Panc1 (cell line): ENCODE measurements at regions not wholly inside any gene's neighbourhood (a gene's known extent, or its start where the extent isn't known, plus 50 kb on each side); places are given as distances from the start of the nearest gene placed in this dataset.

ENCODE experiments used
- ATAC-seq: fragments of 200-7000 bp; cut with Tn5 transposase; 2 replicates; pipeline ENCODE4 v1.9.1; 2020; ENCODE audit warnings: mild to moderate bottlenecking, moderate library complexity
- BruUV-seq: library from RNA; stranded (reverse); fragments of 400-500 nt; replicated peaks from 2 replicates; lab custom pipeline; 2021; lab: Mats Ljungman, UMichigan
- CTCF ChIA-PET: fragments of 300-600 bp; sonication (Branson Sonifier 250); formaldehyde crosslinking; loops from one replicate; lab custom pipeline; 2022; ENCODE audit warnings: antibody characterized with exemption; lab: Charles Lee
- POLR2A ChIA-PET: fragments of 300-600 bp; sonication (Branson Sonifier 250); formaldehyde crosslinking; loops from one replicate; lab custom pipeline; 2022; ENCODE audit warnings: antibody characterized with exemption; lab: Charles Lee
- DNase-seq: peaks from one replicate; pipeline ENCODE4 v3.0.0-alpha.2; 2010; ENCODE audit warnings: low read depth, low spot score
- H3K27ac ChIP-seq: 2 replicates; pipeline ENCODE4 v1.5.1; 2011; ENCODE audit warnings: mild to moderate bottlenecking, low read length, inconsistent platforms
- H3K27me3 ChIP-seq: fragments of 200-500 bp; sonication (Bioruptor generic); 2 replicates; pipeline ENCODE4 v1.6.0; 2014; ENCODE audit warnings: low read length, inconsistent platforms; ENCODE audit not compliant: control insufficient read depth, insufficient read depth
- H3K36me3 ChIP-seq: fragments of 200-500 bp; sonication (Bioruptor generic); 2 replicates; pipeline ENCODE4 v1.5.1; 2014; ENCODE audit warnings: inconsistent platforms, mild to moderate bottlenecking, low read length, moderate library complexity; ENCODE audit not compliant: control insufficient read depth, insufficient read depth
- H3K4me1 ChIP-seq: 2 replicates; pipeline ENCODE4 v1.5.1; 2011; ENCODE audit warnings: inconsistent platforms, mild to moderate bottlenecking, low read length, moderate library complexity; ENCODE audit not compliant: control insufficient read depth, insufficient read depth
- H3K4me3 ChIP-seq, 2 experiments: 2 replicates each; pipeline ENCODE4 v1.5.1; 2011 to 2012; ENCODE audit warnings: low read depth in 2 of 2, low read length in 2 of 2, mild to moderate bottlenecking in 2 of 2, inconsistent platforms in 1 of 2, moderate library complexity in 1 of 2
- H3K9me3 ChIP-seq: fragments of 200-500 bp; sonication (Bioruptor generic); 2 replicates; pipeline ENCODE4 v1.5.1; 2014; ENCODE audit warnings: low read depth, mild to moderate bottlenecking, inconsistent platforms, low read length, moderate library complexity; ENCODE audit not compliant: control insufficient read depth, insufficient read depth
- POLR2AphosphoS5 ChIP-seq: IDR thresholded peaks from 2 replicates; pipeline ENCODE4 v1.6.1; 2012; ENCODE audit warnings: mild to moderate bottlenecking, low read depth, low read length, moderate library complexity
- SIN3A ChIP-seq: IDR thresholded peaks from 2 replicates; pipeline ENCODE4 v1.6.1; 2012; ENCODE audit warnings: low read depth, mild to moderate bottlenecking, low read length, moderate library complexity, borderline replicate concordance; ENCODE audit not compliant: insufficient read depth
- TCF7L2 ChIP-seq: IDR thresholded peaks from 2 replicates; pipeline ENCODE4 v1.6.1; 2011; ENCODE audit warnings: mild to moderate bottlenecking, low read depth, low read length, inconsistent platforms
- in situ Hi-C: cut with HindIII; loops from 2 replicates; pipeline ENCODE4 v1.10.0; 2016; ENCODE audit warnings: low sequenced_read_pairs, low pct_unique_long_range_greater_than_20kb
- intact Hi-C: fragments of 100-400 bp; cut with micrococcal nuclease; formaldehyde crosslinking; loops from one replicate; pipeline ENCODE4 v1.10.0; 2022; ENCODE audit not compliant: unreplicated experiment
- TF ChIP-seq, protein P1 (sequence below), 2 experiments: IDR thresholded peaks; 2 replicates each; pipeline ENCODE4 v1.6.1; 2011 to 2012; ENCODE audit warnings: low read depth in 2 of 2, control low read depth in 1 of 2, low read length in 1 of 2, mild to moderate bottlenecking in 1 of 2, moderate library complexity in 1 of 2; ENCODE audit not compliant: insufficient read depth in 1 of 2
- TF ChIP-seq, protein P2 (sequence below): fragments of 450-650 bp; IDR thresholded peaks from 2 replicates; pipeline ENCODE4 v1.5.1; 2017; ENCODE audit warnings: mild to moderate bottlenecking

DNA sequence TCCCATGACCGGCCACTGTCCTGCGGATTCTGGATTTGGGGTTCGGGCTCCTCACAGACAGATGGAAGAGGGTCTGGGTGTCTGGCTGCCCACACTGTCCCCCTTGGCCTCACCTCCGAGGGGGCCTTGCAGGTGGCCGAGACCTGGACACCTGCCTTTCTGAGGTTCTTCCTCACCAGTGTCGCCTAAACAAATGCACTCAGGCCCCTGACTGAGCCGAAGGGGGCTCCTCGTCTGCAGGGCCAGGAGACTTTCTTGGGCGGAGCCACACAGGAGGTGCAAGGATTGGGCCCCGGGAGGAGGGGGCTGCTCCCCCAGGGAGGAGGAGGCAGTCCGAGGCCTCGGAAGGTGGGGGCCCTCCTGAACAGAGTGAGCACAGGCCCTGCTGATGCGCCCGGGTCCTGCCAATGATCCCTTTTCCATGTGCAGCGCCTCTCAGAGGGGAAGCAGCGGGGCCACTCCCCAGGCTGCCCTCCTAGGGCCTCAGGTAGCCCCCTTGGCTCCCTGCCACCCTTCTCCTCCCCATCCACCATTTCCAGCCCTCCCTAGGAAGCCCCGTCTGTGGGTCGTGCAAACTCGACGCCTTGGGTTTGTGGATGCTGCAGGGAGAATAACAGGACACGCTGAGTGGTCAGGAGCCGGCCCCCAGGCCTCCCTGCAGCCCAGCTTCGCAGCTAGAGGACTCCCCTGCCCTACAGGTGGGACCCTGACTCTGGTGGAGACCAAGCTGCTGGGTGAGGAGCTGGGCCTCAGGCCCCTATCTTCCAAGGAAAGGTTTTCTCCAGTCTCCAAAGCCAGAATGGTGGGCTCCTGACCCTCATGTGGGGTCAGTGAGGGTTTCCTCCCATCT is 63.4 kb upstream of the ZNF469 start:
- ChIA-PET POLR2A (no interaction called here), CTCF (no interaction called here)
- no TSS peak for BruUV-seq
- in situ Hi-C loops, result no loop called here
- Histone ChIP-seq H3K27ac (no peak overlapping the region), H3K36me3 (no peaks in the 10 kb centered on the region), H3K4me1 (no peaks in the 10 kb centered on the region), H3K27me3 (no peaks in the 10 kb centered on the region), H3K4me3 (no peak overlapping the region), H3K9me3 (no peaks in the 10 kb centered on the region)
- DNase-seq (no peak), ATAC-seq (no peak)
- intact Hi-C loops, result no loop called here
- TF ChIP-seq, protein P1, sequence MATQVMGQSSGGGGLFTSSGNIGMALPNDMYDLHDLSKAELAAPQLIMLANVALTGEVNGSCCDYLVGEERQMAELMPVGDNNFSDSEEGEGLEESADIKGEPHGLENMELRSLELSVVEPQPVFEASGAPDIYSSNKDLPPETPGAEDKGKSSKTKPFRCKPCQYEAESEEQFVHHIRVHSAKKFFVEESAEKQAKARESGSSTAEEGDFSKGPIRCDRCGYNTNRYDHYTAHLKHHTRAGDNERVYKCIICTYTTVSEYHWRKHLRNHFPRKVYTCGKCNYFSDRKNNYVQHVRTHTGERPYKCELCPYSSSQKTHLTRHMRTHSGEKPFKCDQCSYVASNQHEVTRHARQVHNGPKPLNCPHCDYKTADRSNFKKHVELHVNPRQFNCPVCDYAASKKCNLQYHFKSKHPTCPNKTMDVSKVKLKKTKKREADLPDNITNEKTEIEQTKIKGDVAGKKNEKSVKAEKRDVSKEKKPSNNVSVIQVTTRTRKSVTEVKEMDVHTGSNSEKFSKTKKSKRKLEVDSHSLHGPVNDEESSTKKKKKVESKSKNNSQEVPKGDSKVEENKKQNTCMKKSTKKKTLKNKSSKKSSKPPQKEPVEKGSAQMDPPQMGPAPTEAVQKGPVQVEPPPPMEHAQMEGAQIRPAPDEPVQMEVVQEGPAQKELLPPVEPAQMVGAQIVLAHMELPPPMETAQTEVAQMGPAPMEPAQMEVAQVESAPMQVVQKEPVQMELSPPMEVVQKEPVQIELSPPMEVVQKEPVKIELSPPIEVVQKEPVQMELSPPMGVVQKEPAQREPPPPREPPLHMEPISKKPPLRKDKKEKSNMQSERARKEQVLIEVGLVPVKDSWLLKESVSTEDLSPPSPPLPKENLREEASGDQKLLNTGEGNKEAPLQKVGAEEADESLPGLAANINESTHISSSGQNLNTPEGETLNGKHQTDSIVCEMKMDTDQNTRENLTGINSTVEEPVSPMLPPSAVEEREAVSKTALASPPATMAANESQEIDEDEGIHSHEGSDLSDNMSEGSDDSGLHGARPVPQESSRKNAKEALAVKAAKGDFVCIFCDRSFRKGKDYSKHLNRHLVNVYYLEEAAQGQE (IDR thresholded peaks at IDR 0.05; ENCODE audit: insufficient read depth in 1 of 2, low read depth in 2 of 2, low read length in 1 of 2), result no peak
- TF ChIP-seq, protein P2, sequence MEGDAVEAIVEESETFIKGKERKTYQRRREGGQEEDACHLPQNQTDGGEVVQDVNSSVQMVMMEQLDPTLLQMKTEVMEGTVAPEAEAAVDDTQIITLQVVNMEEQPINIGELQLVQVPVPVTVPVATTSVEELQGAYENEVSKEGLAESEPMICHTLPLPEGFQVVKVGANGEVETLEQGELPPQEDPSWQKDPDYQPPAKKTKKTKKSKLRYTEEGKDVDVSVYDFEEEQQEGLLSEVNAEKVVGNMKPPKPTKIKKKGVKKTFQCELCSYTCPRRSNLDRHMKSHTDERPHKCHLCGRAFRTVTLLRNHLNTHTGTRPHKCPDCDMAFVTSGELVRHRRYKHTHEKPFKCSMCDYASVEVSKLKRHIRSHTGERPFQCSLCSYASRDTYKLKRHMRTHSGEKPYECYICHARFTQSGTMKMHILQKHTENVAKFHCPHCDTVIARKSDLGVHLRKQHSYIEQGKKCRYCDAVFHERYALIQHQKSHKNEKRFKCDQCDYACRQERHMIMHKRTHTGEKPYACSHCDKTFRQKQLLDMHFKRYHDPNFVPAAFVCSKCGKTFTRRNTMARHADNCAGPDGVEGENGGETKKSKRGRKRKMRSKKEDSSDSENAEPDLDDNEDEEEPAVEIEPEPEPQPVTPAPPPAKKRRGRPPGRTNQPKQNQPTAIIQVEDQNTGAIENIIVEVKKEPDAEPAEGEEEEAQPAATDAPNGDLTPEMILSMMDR, result no peak
- TF ChIP-seq TCF7L2 (no peak), SIN3A (no peak), POLR2AphosphoS5 (no peak)

DNA sequence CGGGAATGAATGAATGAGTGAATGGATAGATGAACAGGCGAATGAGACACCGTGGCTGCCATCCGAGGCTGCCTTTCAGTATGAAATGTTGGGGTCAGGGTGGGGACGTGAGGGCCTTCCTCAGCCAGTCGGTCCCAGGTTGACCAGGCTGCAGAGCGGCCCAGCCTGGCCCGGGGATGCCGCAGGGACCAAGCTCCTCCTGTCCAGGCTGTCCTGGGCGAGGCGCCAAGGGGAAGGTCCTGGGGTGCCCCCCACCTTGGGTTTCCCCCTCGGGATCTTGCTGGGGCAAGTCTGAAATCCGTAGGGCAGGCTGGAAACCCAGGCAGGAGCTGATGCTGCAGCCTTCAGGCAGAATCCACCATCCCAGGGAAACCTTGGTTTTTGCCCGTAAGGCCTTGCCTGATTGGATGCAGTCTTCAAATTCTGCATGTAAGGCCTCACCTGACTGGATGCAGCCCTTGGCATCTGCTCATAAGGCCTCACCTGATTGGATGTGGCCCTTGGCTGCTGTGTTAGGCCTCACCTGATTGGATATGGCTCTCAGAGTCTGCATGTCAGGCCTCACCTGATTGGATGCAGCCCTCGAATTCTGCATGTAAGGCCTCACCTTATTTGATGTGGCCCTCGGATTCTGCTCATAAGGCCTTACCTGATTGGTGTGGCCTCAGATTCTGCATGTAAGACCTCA is 61.7 kb upstream of the ZNF469 start:
- H3K36me3 ChIP-seq, result no peaks in the 10 kb centered on the region
- in situ Hi-C loops, result no loop called here
- CTCF ChIA-PET, result no interaction called here
- no peaks in the 10 kb centered on the region for H3K9me3 ChIP-seq
- intact Hi-C loops, result no loop called here
- no peak for ATAC-seq
- POLR2A ChIA-PET, result interaction anchor here (0.5 kb wide), 1 partner anchor 220 kb away, joined by 4 read pairs; no protein-coding TSS in a partner anchor
- no peak for DNase-seq
- no TSS peak for BruUV-seq
- H3K27me3 ChIP-seq, result no peaks in the 10 kb centered on the region
- TF ChIP-seq POLR2AphosphoS5, result no peak
- no peak for TF ChIP-seq SIN3A
- TF ChIP-seq, protein P2, result no peak
- TF ChIP-seq TCF7L2, result no peak
- TF ChIP-seq, protein P1 (IDR thresholded peaks at IDR 0.05; ENCODE audit: insufficient read depth in 1 of 2, low read depth in 2 of 2, low read length in 1 of 2), result no peak
- no peaks in the 10 kb centered on the region for H3K4me1 ChIP-seq
- H3K4me3 ChIP-seq, result no peak overlapping the region
- no peak overlapping the region for H3K27ac ChIP-seq
